Smooth muscle cell (in vitro differentiated cells): ENCODE measurements at regions not wholly inside any gene's neighbourhood (a gene's known extent, or its start where the extent isn't known, plus 50 kb on each side); places are given as distances from the start of the nearest gene placed in this dataset.

Experiments
- DNase-seq: peaks from one replicate; lab custom pipeline; 2025; ENCODE audit not compliant: unreplicated experiment; lab: John Stamatoyannopoulos, UW
- H2AFZ ChIP-seq: fragments of 200-600 bp; sonication (generic); 2 replicates; pipeline ENCODE4 v1.6.0; 2016; ENCODE audit warnings: antibody characterized with exemption, low read depth, mild to moderate bottlenecking
- H3F3A ChIP-seq: fragments of 200-600 bp; sonication (generic); 2 replicates; pipeline ENCODE4 v1.6.0; 2017; ENCODE audit warnings: antibody characterized with exemption, low read depth
- H3K27ac ChIP-seq: fragments of 200-600 bp; sonication (generic); 2 replicates; pipeline ENCODE4 v1.5.1; 2016; ENCODE audit warnings: low read depth, mild to moderate bottlenecking
- H3K27me3 ChIP-seq: fragments of 200-600 bp; sonication (generic); 2 replicates; pipeline ENCODE4 v1.6.1; 2016; ENCODE audit warnings: low read depth, mild to moderate bottlenecking
- H3K36me3 ChIP-seq: fragments of 200-600 bp; sonication (generic); 2 replicates; pipeline ENCODE4 v1.5.1; 2016; ENCODE audit warnings: low read depth
- H3K4me1 ChIP-seq: fragments of 200-600 bp; sonication (generic); 2 replicates; pipeline ENCODE4 v1.5.1; 2016; ENCODE audit warnings: low read depth
- H3K4me2 ChIP-seq: fragments of 200-600 bp; sonication (generic); 2 replicates; pipeline ENCODE4 v1.6.0; 2016; ENCODE audit warnings: mild to moderate bottlenecking
- H3K4me3 ChIP-seq: fragments of 200-600 bp; sonication (generic); 2 replicates; pipeline ENCODE4 v1.5.1; 2016; ENCODE audit warnings: mild to moderate bottlenecking
- H3K79me2 ChIP-seq: fragments of 200-600 bp; sonication (generic); 2 replicates; pipeline ENCODE4 v1.6.0; 2016; ENCODE audit warnings: low read depth, mild to moderate bottlenecking
- H3K9ac ChIP-seq: fragments of 200-600 bp; sonication (generic); 2 replicates; pipeline ENCODE4 v1.6.0; 2016; ENCODE audit warnings: low read depth
- H3K9me3 ChIP-seq: fragments of 200-600 bp; sonication (generic); replicated peaks from 2 replicates; pipeline ENCODE4 v1.5.1; 2016; ENCODE audit warnings: low read depth
- H4K20me1 ChIP-seq: fragments of 200-600 bp; sonication (generic); 2 replicates; pipeline ENCODE4 v1.6.0; 2016; ENCODE audit warnings: low read depth
- CTCF ChIP-seq: fragments of 200-600 bp; sonication (generic); IDR thresholded peaks from 2 replicates; pipeline ENCODE4 v1.5.1; 2017; ENCODE audit warnings: borderline replicate concordance, mild to moderate bottlenecking, antibody characterized with exemption; ENCODE audit not compliant: insufficient read depth, poor library complexity, severe bottlenecking
- WGBS: methylation state at CpG from one replicate; pipeline ENCODE4 v1.1.7; 2016; ENCODE audit warnings: low lambda C conversion rate; 5-methylcytosine and 5-hydroxymethylcytosine counted together

- H3K4me2 ChIP-seq = peak overlapping the region; percentile 98
- no peaks in the 10 kb centered on the region for H3K9me3 ChIP-seq
- H3K4me1 ChIP-seq = peaks cover 19% of the 10 kb centered on the region
- WGBS = 0% methylated on average over 19 of the region's 19 CpGs
- no peaks in the 10 kb centered on the region for H3K79me2 ChIP-seq
- no peaks in the 10 kb centered on the region for H3K36me3 ChIP-seq
- H3F3A ChIP-seq = no peaks in the 10 kb centered on the region
- no peak for TF ChIP-seq CTCF
- no peak for DNase-seq
- H3K9ac ChIP-seq = no peak overlapping the region
- H2AFZ ChIP-seq = peak overlapping the region; percentile 68
- H3K4me3 ChIP-seq = peak overlapping the region; percentile 65
- no peaks in the 10 kb centered on the region for H4K20me1 ChIP-seq
- H3K27ac ChIP-seq = no peak overlapping the region
- H3K27me3 ChIP-seq = peaks cover 98% of the 10 kb centered on the region
Measured at GRCh38 chr12:107318556-107318805, 225.1 kb upstream of the CRY1 start.

- under 1% methylated on average over 72 of the region's 72 CpGs for WGBS
- no peak for DNase-seq
Measured at GRCh38 chr12:107318806-107319532, 225.6 kb upstream of the CRY1 start.

GRCh38 chr12:107319533-107320032 lies 226.2 kb upstream of the CRY1 start:
- peaks cover 19% of the 10 kb centered on the region for H3K4me1 ChIP-seq
- H2AFZ ChIP-seq = no peak overlapping the region
- no peaks in the 10 kb centered on the region for H4K20me1 ChIP-seq
- TF ChIP-seq CTCF = no peak
- peak overlapping the region; percentile 98 for H3K4me2 ChIP-seq
- H3K79me2 ChIP-seq = no peaks in the 10 kb centered on the region
- H3K9me3 ChIP-seq = no peaks in the 10 kb centered on the region
- H3K9ac ChIP-seq = no peak overlapping the region
- 2% methylated on average over 38 of the region's 60 CpGs for WGBS
- peaks cover 98% of the 10 kb centered on the region for H3K27me3 ChIP-seq
- no peaks in the 10 kb centered on the region for H3F3A ChIP-seq
- H3K27ac ChIP-seq = no peak overlapping the region
- DNase-seq = no peak
- H3K36me3 ChIP-seq = no peaks in the 10 kb centered on the region
- peak overlapping the region; percentile 65 for H3K4me3 ChIP-seq

More at GRCh38 chr12:107318806-107319532, 225.6 kb upstream of the CRY1 start:
- Histone ChIP-seq H3K9me3 (no peaks in the 10 kb centered on the region), H3F3A (no peaks in the 10 kb centered on the region), H3K79me2 (no peaks in the 10 kb centered on the region), H3K4me3 (peak overlapping the region; percentile 65), H3K4me1 (peaks cover 19% of the 10 kb centered on the region), H3K9ac (no peak overlapping the region), H3K27ac (no peak overlapping the region), H3K27me3 (peaks cover 98% of the 10 kb centered on the region), H3K36me3 (no peaks in the 10 kb centered on the region), H3K4me2 (peak overlapping the region; percentile 98), H2AFZ (peak overlapping the region; percentile 68), H4K20me1 (no peaks in the 10 kb centered on the region)
- TF ChIP-seq CTCF = no peak
